GM21825 (cell line): ENCODE measurements at regions not wholly inside any gene's neighbourhood (a gene's known extent, or its start where the extent isn't known, plus 50 kb on each side); places are given as distances from the start of the nearest gene placed in this dataset.
"Not testable (repeated sequence)": the region's sequence is repeated elsewhere in the genome, so short reads cannot be mapped to it uniquely, and the experiment has no call there.

ENCODE experiments used
- ATAC-seq: cut with Tn5 transposase; IDR thresholded peaks from one replicate; pipeline ENCODE4 v1.9.1; 2021; ENCODE audit warnings: mild to moderate bottlenecking, moderate library complexity; ENCODE audit not compliant: unreplicated experiment

DNA sequence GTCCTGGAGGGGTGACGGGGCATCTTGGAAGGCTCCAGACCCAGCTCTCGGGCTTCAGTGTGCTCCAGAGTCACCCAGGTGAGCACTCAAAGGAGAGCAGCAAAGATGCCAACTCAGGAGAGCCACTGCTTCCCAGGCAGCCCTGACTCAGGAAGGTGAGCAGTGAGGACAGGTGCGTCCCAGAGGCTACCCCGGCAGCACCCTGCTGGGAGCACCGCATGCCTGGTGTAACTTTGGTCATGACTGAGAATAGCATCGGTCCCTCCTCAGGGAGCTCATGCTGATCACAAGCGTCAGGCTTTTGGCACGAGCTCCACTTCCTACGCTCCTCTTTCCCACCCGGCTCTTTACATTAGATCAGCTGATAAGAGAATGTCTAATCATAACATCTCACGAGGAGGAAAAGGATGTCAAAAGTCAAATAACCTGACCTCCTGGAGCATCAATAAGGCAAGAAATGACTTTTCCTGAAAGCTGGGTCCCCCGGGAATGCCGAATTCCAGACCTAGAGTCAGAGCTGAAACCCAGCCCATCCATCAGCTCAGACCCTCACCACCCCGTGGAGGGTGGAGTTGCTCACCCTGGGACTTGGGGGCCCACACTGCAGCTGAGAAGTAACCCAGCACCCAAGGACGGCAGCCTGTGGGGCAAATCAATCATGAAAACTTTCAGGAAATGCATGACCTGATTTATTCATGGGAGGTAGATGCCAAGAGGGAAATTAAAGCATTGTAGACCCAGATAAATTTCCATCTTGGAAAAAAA, 248.8 kb downstream of the ACKR3 start:
- no peak for ATAC-seq

- ATAC-seq = no peak
Measured at GRCh38 chr2:236819275-236820002, 249.8 kb downstream of the ACKR3 start.

GRCh38 chr2:236820763-236821344, 251.2 kb downstream of the ACKR3 start:
- no peak for ATAC-seq

DNA sequence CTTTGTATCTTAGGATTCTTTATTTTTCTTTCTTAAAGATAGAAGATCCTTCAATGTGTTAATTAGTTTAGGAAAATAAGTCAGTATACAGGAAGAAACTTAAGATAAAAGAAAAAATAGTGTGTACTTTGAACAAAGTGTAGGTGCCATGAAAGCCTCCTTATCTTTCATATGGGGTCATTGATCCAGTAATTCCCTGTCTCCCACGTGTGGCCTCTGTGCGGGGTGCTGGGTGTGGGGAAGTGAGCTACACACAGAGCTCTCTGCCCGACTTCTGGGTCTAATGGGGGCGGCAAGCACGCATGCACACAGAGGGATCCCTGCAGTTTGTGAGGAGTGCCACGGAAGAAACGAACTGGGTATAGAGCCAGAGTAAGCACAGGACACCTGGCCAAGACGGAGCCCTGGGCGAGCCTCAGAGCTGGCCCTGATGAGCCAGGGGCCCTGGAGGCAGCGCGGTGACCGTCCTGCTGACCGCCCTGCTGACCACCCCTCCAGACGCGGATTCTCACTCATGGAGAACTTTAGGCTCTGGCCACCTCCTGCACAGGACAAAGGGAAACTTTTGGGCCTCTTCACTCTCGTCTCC, 253.5 kb downstream of the ACKR3 start:
- ATAC-seq = no peak

DNA sequence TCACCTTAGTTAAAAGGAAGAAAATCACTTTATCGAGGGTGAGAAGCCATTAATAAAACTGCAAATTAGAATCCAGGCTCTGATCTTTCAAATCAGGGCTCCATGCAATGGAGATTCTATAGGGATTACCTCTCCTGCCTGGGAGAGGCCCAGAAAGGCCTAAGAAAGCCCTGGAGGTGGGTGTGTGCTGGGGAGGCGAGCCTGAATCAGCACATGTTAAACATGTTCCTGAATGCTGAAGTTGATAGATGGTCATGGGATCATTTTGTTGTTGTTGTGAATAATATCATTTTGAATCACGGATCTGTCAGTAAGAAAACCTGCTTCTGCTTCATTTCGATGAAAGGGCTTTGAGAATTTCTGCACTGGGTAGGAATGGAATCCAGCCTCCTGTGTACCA, 254.3 kb downstream of the ACKR3 start:
- ATAC-seq = no peak

GRCh38 chr2:236824836-236825235, 255.2 kb downstream of the ACKR3 start:
- no peak for ATAC-seq

DNA sequence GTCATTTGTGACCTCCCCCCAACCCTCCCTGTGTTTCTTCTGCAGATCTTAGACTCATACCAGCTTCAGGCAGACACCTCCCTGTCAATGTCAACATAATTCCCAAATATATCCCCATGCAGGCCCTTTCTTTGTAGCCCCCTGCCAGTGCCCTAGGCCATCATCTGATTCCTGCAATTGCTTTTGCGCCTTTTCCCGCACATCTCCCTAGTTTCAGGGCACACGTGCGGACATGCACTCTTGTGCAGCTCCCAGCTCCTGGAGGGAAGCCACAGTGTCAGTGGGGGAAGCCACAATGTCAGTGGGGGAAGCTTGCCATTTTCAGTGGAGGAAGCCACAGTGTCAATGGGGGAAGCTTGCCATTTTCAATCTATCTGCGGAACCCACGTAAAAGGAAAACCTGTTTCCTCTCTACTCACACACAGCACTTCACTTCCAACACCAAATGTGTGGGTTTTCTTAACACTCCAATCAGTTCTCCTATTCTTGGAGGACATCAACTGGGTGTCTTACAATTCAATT, 256.4 kb downstream of the ACKR3 start:
- ATAC-seq = no peak

- ATAC-seq = no peak
Measured at GRCh38 chr2:236826606-236827156, 257.1 kb downstream of the ACKR3 start.

DNA sequence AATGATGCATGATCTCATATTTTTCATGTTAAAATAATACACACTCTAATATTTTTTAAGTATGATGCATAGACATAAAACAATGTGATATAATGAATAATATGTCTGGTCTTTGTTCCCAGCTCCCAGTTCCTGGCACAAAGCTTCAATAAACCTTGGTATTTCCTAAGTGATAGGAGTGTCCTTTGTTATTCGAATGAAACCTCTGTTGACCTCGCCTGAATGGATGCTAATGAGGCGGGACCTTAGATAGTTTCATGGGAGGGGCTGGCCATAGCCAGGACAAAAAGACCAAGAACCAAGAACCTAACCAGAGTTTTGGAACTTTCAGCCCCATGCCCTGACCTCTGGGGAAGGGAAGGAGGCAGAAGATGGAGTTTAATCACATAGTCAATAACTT, 257.7 kb upstream of the COPS8 start:
- ATAC-seq = no peak

DNA sequence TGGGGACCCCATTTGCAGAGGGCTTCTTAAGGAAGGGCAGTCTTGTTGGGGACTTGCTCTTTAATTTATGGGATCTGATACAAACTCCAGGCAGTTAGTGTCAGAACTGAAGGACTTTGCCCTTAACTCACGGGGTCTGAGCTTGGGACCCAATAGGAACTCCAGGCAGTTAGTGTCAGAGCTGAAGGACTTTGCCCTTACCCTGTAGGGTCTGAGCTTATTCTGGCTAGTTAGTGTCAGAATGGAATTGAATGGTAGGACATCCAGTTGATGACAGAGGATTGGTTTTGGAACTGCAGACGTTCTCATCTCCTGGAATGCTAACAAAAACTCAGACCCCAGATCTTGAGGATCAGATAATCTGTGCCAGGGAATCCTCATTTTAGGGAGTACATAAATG, 256.9 kb upstream of the COPS8 start:
- ATAC-seq = no peak

DNA sequence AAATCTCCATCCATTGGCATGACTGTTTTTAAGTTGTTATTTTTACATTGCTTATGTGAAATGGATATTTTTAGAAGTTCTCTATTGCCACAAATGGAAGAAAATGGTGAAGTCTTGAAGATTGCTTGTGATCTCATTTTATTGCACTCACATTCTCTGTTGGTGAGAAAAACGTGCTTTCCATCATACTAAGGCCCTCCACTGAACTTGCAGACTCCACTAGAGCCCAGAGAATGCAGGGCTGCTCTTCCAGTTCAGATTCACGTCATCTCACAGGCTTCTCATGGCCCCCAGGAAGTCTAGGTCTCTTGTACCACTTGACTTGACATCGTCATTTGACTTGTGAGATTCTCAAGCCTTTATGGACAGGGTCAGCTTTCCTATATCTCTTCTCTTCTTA, 254.8 kb upstream of the COPS8 start:
- no peak for ATAC-seq

- no peak for ATAC-seq
Measured at GRCh38 chr2:236831698-236832097, 254.0 kb upstream of the COPS8 start.

DNA sequence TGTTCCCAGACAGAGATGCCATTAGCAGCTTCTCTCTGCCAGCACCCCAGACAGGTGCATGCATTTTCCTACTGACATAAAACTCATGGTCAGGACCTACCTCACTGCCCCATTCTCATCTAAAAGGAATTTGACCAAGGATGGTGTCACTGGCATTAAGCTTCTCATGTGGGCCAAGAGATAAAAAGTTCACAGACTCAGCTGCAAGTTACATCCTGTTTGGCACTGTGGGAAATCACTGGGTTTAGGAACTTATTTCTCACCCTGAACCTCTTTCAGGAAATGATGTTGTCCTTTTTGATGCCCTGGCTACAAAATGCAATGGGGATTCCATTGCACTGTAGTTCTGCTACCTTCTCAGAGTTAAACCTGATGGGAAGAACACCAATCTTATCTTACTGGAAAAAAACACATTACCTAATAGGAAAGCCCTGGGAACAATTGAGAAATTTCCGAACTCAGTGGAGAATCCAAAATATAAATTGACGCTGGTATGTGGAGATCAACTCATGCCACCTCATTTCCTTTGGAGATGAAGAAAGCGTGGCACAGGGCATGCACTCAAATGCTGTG, 252.1 kb upstream of the COPS8 start:
- ATAC-seq = no peak

DNA sequence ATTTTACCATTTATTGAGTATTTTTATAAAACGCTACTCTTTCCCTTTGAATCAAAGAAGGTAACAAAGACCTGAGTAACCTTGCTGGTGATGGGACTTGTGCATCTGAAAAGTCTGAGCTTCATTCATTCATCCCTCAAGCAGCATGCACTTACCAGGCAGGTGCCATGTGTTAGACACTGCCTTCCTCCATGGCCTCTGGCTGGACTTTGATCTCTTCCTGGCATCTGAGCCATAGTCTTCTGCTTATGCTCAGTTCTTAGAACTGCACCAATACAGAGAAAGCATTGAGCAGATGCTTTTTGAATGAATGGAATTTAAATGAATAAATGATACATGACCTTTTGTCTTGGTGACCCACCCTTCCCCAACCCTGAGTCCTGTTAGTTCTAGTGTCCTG, 251.4 kb upstream of the COPS8 start:
- no peak for ATAC-seq

DNA sequence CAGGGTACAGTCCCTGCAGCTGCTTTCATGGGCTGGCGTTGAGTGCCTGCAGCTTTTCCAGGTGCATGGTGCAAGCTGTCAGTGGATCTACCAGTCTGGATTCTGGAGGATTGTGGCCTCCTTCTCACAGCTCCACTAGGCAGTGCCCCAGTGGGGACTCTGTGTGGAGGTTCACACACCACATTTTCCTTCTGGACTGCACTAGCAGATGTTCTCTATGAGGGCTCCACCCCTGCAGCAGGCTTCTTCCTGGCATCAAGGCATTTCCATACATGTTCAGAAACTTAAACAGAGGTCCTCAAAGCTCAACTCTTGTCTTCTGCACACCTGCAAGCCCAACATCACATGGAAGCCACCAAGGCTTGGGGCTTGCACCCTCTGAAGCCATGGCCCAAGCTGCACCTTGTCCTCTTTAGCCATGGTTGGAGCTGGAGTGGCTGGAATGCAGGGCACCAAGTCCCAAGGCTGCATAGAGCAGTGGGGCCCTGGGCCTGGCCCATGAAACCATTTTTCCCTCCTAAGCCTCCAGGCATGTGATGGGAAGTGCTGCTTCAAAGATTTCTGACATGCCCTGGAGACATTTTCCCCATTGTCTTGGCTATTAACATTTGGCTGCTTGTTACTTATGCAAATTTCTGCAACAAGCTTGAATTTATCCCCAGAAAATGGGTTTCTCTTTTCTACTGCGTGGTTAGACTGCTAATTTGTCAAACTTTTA, 250.2 kb upstream of the COPS8 start:
- no peak for ATAC-seq

DNA sequence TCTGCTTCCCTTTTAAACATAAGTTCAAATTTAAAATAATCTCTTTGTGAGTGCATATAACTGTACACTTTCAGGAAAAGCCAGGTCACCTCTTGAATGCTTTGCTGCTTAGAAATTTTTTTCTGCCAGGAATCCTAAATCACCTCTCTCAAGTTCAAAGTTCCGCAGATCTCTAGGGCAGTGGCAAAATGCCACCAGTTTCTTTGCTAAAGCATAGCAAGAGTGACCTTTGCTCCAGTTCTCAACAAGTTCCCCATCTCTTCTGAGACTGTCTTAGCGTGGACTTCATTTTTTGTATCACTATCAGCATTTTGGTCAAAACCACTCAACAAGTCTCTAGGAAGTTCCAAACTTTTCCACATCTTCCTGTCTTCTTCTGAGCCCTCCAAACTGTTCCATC, 249.7 kb upstream of the COPS8 start:
- ATAC-seq = not testable (repeated sequence)

GRCh38 chr2:236840215-236840614, 245.5 kb upstream of the COPS8 start:
- no peak for ATAC-seq

DNA sequence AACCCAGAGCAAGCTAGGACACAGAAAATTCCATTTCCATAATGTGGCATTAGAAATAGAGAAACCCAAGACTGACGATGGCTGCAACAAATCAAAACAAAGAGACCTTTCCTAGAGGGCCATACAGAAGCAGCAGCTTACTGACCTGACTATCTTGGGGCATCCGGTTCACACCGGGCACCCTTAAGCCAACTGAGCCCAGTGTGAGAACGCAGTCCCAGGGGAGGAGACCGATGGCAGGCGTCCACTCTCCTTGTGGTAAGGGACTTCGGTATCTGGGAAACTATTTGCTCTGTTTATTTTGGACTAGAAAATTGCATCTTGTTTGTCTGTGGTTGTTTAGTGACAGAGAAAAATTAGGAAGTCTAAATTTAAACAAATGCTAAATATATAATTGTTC, 244.8 kb upstream of the COPS8 start:
- ATAC-seq = no peak

DNA sequence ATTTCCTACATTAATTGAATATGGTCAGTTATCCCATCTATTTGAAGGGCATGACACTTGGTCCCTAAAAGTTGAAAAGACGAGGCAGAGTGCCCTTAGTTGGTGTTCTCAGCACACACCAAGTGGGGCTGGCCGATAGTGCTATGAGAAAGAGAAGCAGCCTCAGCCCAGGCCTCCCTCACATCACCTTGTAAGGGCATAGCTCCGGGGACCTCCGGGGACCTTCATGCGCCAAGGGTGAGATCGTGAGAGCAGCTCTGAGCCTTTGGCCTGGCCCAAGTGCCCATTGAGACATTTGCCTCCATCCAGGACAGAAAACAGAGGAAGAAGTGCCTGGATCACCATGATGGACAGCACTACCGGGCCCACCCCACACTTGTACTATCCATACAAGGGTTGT, 244.3 kb upstream of the COPS8 start:
- no peak for ATAC-seq
